Activated CD4-positive, alpha-beta T cell treated with anti-CD3 and anti-CD28 coated beads, Interleukin-2, amount 50 U/mL, for 24 hours (primary cell): ENCODE measurements at regions not wholly inside any gene's neighbourhood (a gene's known extent, or its start where the extent isn't known, plus 50 kb on each side); places are given as distances from the start of the nearest gene placed in this dataset.
"Not testable (repeated sequence)": the region's sequence is repeated elsewhere in the genome, so short reads cannot be mapped to it uniquely, and the experiment has no call there.

Experiments used
- DNase-seq, 2 donors: peaks; one replicate each; pipeline ENCODE4 v3.0.0-alpha.2; 2020; ENCODE audit warnings: low read depth in 1 of 2, low spot score in 1 of 2

GRCh38 chr20:40008177-40008576, 680.9 kb downstream of the MAFB start:
- DNase-seq: no peak

- DNase-seq: no peak
Measured at GRCh38 chr20:40006168-40006860, 682.7 kb downstream of the MAFB start.

GRCh38 chr20:40004092-40004491, 684.9 kb downstream of the MAFB start:
- not testable (repeated sequence) for DNase-seq

- DNase-seq: no peak
Measured at GRCh38 chr20:39993742-39994141, 695.3 kb downstream of the MAFB start.

- DNase-seq: no peak
Measured at GRCh38 chr20:39990692-39991091, 698.3 kb downstream of the MAFB start.

- DNase-seq: no peak
Measured at GRCh38 chr20:39988991-39989390, 700.0 kb downstream of the MAFB start.

GRCh38 chr20:39986173-39986904, 702.7 kb downstream of the MAFB start:
- no peak for DNase-seq

GRCh38 chr20:39985271-39985827, 703.7 kb downstream of the MAFB start:
- DNase-seq: no peak

- no peak for DNase-seq
Measured at GRCh38 chr20:39983655-39984054, 705.4 kb downstream of the MAFB start.

- no peak for DNase-seq
Measured at GRCh38 chr20:39983183-39983582, 705.9 kb downstream of the MAFB start.

- DNase-seq: no peak
Measured at GRCh38 chr20:39974966-39975501, 714.0 kb downstream of the MAFB start.

GRCh38 chr20:39968495-39968894, 720.5 kb downstream of the MAFB start:
- DNase-seq: no peak

- DNase-seq: no peak
Measured at GRCh38 chr20:39967806-39968205, 721.2 kb downstream of the MAFB start.

- no peak for DNase-seq
Measured at GRCh38 chr20:39961637-39962244, 727.3 kb downstream of the MAFB start.

- DNase-seq: no peak
Measured at GRCh38 chr20:39960522-39961428, 728.3 kb downstream of the MAFB start.

GRCh38 chr20:39957911-39958310, 731.1 kb downstream of the MAFB start:
- DNase-seq: not testable (repeated sequence)

GRCh38 chr20:39954621-39955020, 734.4 kb downstream of the MAFB start:
- no peak for DNase-seq

GRCh38 chr20:39946931-39947330, 742.1 kb downstream of the MAFB start:
- DNase-seq: no peak

GRCh38 chr20:39946053-39946810, 742.8 kb downstream of the MAFB start:
- no peak for DNase-seq

- no peak for DNase-seq
Measured at GRCh38 chr20:39944861-39945260, 744.2 kb downstream of the MAFB start.
